GM18867 (cell line): ENCODE measurements at regions not wholly inside any gene's neighbourhood (a gene's known extent, or its start where the extent isn't known, plus 50 kb on each side); places are given as distances from the start of the nearest gene placed in this dataset.

Source experiments
- ATAC-seq: cut with Tn5 transposase; IDR thresholded peaks from one replicate; pipeline ENCODE4 v1.9.1; 2021; ENCODE audit warnings: mild to moderate bottlenecking, moderate library complexity; ENCODE audit not compliant: unreplicated experiment

- ATAC-seq: no peak
Observed at GRCh38 chr12:86838711-86839110, 582.5 kb upstream of the MGAT4C start.

- no peak for ATAC-seq
Observed at GRCh38 chr12:86838260-86838659, 582.1 kb upstream of the MGAT4C start.

- ATAC-seq: no peak
Observed at GRCh38 chr12:86837246-86837645, 581.1 kb upstream of the MGAT4C start.

DNA sequence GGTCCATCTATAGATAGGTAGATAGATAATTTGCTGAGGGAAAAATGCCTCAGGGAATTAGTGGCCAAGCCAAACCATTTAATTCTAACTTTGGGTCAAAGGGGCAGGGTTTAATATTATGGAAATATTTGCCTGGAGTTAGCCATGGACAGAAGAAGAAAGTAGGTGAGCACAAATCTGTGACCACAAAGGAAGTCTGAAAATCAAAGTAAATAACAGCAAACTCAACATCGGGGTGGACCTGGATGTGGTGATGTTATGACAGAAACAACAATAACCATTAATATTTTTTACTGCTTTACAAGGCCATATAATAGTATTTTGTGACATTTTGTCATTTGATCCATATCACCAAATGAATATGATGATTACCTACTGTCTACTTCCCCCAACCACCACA is 578.0 kb upstream of the MGAT4C start:
- ATAC-seq: no peak

DNA sequence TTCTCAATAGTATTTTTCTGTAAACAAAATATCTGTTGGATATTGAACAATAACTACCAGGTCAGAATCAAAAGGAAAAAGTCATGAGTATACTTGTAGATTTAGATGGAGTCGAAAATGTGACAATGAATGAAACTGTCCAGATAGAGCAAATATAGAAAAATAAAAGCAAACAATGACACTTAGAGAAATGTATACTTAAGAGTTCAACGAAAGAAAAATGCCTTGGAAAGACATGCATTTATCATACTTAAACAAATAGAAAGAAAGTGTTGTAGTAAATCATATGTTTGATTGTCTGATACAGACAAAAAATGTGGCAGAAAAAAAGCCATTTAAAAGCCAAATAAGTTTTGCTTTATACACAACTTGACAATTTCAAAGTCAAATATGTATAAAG is 571.2 kb upstream of the MGAT4C start:
- ATAC-seq: no peak

GRCh38 chr12:86826051-86826450 is 569.9 kb upstream of the MGAT4C start:
- no peak for ATAC-seq

DNA sequence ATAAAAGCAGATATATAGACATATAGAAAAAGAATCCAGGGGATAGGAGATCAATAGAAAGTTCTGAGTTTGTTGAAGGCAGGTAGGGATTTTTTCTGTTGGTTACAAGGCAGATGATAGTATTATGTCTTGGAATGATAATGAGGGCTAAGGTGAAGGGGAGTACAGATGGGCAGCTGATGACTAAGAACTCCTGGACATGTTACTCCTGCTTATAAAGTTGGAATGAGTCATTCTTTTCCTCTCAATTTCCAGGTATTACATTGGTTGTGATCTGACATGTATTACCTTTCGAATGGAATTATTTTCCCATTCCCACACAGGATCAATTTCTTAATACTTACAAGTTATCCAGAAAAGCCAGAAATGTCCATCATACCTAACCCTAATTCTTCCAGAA is 545.2 kb upstream of the MGAT4C start:
- no peak for ATAC-seq

DNA sequence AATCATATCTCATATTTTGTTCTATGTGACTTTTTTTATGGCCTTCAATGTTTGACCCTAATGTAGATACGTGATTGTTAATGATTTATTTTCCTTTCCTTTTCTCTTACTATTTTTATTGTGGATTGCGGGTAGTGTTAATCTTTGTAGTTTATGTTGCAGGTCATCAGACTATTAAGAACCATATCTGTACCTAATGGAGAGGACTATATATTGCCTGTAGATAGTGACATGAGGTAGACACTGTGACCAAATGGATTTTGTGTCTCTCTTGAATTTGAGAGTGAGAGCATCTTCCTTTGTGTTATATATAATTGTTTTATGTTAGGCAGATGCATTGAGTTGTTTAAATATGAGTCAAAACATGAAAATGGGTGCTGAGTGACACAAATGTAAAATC is 543.4 kb upstream of the MGAT4C start:
- ATAC-seq: no peak

- ATAC-seq: no peak
Observed at GRCh38 chr12:86796550-86796949, 540.4 kb upstream of the MGAT4C start.

- no peak for ATAC-seq
Observed at GRCh38 chr12:86788661-86789060, 532.5 kb upstream of the MGAT4C start.

GRCh38 chr12:86787419-86787818 is 531.2 kb upstream of the MGAT4C start:
- ATAC-seq: no peak

DNA sequence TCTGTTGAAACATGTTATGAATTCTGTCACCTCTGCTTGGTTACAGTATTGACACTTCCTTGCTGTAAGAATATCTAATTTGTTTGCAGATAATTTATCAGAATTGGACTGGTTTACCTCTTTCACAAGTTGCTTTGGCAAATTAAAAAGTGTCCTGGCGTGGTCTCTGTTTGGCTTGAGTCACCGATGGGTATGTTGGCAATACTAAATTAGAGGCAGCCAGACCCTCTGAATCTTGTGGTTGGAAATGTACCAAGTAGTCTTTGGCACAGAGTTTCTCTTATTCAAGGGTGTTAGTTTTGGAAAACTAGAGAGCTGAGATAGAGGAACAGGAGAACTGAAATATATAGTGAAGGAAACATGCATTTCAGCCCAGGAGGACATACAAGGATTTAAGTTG is 521.1 kb upstream of the MGAT4C start:
- ATAC-seq: no peak

- ATAC-seq: no peak
Observed at GRCh38 chr12:86774841-86775388, 518.7 kb upstream of the MGAT4C start.

DNA sequence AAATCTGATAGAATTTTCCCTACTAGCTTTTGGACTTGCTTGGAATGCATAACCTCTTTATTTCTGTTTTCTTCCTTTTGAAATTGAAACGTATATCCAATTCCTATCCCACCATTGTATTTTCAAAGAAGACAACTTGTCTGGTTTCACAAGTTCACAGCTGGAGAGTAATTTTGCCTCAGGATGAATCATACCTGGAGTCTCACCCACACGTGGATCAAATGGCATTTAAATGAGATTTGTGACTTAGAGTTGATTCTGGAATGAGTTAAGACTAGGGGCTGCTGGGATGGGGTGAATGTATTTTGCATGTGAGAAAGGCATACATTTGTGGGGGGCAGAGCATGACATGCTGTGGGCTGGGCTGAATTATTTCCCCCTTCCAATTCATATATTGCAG is 516.5 kb upstream of the MGAT4C start:
- no peak for ATAC-seq

- no peak for ATAC-seq
Observed at GRCh38 chr12:86770871-86771270, 514.7 kb upstream of the MGAT4C start.

GRCh38 chr12:86748894-86749293 is 492.7 kb upstream of the MGAT4C start:
- no peak for ATAC-seq

DNA sequence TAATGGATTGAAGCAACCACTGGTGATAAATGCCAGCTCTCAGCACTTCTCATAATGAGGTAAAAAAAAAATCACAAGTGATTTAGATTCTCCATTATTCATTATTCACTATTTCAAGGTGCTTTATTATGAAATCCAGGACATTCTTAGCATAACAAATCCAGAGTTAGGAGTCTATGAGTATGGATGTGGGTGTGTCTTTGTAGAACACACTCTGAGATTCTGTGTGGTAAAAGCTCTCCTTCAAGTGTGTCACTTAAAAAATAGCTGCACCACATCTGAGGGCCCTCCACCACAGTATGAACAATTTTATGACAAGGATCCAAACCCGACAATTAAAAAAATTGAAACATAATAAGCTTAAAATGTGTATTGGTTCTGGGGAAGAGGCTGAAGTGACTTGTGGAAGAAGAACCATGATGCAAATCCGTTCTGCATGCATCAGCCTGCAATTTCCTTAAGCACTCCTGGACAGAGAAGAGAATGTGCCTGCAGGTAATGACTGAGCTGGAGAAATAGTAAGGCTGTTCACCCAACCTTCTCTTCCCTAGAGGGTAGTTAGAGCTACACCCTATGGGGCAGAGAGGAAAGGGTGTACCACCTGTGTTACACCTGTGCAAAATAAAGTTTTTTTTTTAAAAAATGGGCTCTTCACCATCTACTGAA is 488.5 kb upstream of the MGAT4C start:
- ATAC-seq: no peak

- ATAC-seq: no peak
Observed at GRCh38 chr12:86743875-86744536, 487.8 kb upstream of the MGAT4C start.

DNA sequence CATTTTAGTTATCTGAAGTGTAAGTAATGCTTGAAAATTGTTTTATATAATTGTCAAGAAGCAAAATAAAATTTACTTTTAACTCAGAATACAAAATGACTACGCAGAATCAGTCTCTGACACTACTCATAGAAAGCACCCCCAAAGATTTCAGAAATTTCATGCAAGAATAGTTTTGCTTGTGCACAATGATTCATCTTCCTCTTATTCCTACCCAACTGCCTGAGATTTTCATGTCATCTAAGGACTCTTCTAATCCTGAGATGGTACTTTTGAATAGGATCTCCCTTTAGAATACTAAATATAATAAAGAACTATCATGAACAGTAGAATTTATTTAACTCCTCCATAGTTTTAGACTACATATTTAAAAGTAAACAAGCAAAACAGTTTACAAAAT is 485.3 kb upstream of the MGAT4C start:
- no peak for ATAC-seq

GRCh38 chr12:86735851-86736250 is 479.7 kb upstream of the MGAT4C start:
- peak; percentile 39 for ATAC-seq

DNA sequence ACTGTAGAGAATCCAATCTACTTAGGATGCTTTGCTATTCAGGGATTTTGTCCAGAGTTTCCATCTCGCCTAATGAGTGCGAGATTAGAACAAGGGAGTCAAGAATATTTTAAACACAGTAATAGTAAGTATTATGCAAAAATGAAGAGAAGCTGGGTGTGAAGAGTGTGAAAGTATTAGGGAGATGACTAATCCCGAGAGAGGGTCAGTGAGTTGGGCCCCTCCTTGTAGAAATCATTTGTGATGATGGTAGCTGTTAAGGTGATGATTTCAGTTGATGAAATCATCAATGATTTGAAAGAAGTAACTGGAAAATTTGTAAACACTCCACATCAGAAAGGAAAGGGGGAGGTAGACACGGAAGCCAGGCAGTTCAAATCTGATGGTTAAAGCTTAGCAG is 478.9 kb upstream of the MGAT4C start:
- ATAC-seq: peak; percentile 39

DNA sequence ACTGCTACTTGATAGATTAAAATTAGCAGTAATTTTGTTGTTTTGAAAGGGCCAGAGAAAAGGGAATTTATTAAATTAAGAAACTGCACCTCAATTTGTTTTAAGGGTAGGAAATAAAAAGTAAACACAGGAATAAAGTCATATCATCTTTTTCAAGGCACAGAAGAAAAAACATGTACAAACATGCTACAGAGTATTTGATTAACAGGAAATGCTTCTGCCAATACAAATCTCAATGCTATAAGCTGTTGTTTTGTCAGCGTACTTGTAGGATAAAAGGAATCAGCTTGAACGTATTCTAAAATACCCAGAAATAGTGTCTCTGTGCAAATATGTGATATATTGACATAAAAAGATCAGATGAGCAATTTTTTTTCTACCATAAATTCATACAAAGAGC is 474.0 kb upstream of the MGAT4C start:
- ATAC-seq: no peak

DNA sequence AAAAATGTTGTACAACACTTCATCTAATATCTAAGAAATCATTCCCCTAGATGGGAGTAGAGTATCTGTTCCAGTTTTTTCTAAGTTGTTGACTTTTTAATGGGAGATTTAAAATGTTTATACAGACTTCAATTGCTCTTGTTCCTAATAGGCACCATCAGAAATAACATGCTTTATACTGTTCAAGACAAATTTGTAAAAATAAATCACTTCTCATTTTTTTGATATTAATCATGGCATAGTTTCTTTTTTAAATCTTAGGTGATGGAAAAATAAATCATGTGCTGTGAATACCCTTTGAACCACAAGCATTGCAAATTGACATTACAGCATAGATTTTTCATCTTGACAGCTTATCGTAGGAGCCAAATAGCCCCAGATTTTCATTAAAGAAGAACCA is 473.5 kb upstream of the MGAT4C start:
- no peak for ATAC-seq
